ENCODE measurements at regions not wholly inside any gene's neighbourhood (a gene's known extent, or its start where the extent isn't known, plus 50 kb on each side); places are given as distances from the start of the nearest gene placed in this dataset.

GRCh38 chr9:89872426-89872912 is 267.7 kb downstream of the GADD45G start:
- DNase-seq, result no peak

GRCh38 chr9:89872913-89873707 is 268.3 kb downstream of the GADD45G start:
- DNase-seq, result no peak

DNA sequence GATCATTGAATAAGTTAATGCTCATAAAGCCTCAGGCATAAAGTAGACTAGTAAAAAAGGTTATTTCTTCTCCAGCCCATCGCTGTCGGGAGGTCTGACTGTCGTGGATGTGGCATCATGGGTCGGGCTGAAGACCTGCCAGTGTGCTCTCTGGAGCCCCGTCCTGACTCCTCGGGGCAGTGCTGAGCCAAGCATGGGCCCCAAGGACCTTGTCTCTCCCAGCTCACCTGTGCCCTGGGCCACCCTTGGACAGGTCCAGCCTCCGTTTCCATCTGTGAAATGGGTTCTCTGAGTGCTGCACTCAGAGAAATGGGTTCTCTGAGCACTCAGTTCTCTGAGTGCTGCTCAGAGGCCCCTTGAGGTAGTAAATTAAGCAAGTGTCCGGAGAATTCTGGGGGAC is 269.0 kb downstream of the GADD45G start:
- DNase-seq, result no peak

DNA sequence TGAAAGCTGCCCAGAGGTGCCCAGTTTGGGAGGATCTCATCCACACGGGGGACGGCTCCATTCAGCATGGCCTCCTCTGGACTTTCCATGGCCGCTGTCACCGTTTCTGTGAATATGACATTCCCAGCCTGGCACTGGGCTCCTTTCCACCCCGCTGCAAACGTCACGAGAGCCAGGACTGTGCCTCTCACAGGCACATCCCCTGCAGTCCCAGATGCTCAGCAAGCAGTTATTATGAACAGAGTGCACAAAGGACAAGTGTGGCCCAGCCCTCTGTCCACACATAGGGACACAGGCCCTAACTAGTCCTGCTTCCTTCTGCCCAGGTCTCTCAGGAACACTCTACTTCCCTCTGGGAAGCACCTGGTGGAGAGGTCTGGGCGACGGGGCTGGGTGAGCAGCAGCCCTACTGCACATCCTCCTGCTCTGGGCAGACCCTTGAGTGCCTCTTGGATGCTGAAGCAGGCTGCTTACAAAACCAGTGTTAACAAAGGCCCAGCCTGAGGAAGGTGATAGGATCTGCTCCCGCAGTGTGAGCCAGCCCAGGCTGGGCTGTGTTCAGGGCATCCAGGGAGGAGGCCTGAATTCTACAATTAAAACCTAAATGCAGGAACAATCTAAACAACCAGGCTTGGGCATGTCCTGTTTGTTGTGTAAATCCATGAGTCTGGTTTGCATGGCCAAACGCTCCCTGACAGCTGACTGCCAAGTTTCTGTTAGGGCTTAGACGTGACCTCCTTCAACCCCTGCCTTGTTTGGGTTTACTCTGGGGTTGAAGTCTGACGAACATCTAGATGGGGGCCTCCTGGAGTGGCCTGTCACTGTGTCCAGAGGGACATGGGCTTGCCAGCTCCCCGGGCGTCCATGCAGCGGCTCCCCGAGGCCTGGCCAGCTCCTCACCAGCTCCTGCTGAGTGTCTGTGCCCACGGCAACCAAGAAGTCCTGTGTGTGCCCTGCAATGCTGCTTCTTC is 269.8 kb downstream of the GADD45G start:
- DNase-seq, result no peak

GRCh38 chr9:89877051-89878002 is 272.5 kb downstream of the GADD45G start:
- no peak for DNase-seq

GRCh38 chr9:89878003-89878411 is 273.2 kb downstream of the GADD45G start:
- DNase-seq, result no peak

GRCh38 chr9:89878687-89879086 is 273.9 kb downstream of the GADD45G start:
- DNase-seq, result no peak

DNA sequence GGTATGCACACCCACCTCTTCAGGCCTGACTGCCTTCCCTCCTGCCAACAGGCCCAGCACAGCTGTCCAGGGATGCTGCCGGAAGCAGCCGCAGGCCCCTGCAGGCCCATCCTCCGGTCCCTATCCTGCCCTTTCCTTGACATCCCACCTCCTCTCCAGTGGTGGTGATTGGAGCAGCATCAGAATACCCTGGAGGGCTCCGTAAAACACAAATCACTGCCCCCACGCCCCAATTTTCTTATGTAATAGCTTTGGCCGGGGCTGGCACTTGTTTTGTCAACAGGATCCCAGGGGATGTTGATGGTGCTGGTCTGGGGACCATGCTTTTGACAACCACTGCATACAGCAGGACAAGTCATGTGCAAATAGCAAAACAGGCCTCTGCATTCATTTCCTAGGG is 274.5 kb downstream of the GADD45G start:
- no peak for DNase-seq

GRCh38 chr9:89879701-89880100 is 274.9 kb downstream of the GADD45G start:
- no peak for DNase-seq

DNA sequence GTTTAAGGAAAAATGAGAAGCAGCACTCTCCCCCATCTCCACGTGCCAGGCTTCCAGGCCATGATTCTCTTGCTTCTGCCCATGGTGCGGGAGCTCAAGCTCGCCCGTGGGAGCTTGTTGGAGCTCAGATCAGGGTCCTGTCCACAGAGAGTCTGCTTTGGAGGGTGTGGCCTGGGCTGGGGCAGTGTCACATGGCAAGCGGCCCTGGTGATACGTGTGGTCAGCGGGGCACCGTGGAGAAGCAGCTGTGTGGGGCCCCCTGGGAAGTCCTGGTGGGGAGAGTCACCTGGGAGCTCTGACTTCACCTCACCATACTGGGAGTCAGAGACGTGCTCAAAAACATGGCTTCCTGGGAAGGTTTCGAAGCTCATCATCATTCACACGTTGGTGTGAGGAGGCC is 275.3 kb downstream of the GADD45G start:
- no peak for DNase-seq

GRCh38 chr9:89880721-89881120 is 275.9 kb downstream of the GADD45G start:
- no peak for DNase-seq

DNA sequence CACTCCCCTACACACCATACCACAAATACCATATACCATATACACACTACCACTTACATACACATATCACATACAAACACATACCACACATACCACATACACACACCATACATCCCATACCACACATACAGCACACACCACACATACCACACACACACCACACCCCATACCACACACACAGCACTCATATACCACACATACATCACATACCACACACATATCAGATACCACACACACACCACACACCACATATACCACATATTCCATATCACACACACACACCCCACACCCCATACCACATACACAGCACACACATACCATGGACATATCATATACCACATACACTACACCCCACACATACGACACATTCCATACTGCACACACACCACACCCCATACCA is 276.6 kb downstream of the GADD45G start:
- no peak for DNase-seq

DNA sequence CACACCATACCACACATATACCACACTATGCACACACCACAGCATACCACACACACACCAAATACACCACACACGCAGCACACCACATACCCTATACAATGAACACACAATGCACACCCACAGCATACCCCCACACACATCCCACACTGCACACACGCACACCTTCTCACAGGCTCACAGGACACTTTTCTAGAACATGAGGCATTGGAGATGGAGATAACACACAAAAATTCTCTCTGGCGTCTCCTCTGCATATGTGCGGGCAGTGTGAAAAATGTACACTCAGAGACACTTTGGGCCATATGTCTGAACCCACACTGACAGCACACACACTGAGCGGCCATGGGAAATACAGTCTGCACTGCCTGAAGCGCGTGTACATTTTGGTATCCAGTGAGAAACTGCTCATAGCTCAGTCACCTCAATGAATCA is 278.1 kb downstream of the GADD45G start:
- DNase-seq, result no peak

GRCh38 chr9:89883401-89884341 is 278.9 kb downstream of the GADD45G start:
- DNase-seq, result no peak

- no peak for DNase-seq
These were observed 279.7 kb downstream of the GADD45G start for GRCh38 chr9:89884356-89885083.

DNA sequence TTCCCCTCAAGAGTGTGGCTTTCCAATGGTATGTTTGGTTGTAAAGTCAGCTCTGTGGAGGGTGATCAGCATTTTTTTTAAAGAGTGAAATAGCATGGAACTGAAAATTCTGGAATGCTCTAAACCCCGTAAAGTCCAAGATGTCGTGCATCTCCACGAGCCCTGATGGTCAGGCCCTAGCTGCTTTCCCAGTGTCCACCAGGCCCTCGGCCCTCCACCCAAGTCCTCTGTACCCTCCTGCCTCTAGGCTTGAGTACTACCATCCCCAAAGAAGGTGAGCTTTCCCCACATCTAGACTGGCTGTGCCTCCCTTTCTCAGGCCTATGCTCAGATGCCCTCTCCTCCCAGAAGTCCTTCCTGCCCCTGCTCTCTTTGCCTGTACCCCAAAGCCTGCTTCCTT is 280.3 kb downstream of the GADD45G start:
- DNase-seq, result no peak

GRCh38 chr9:89886281-89886700 is 281.5 kb downstream of the GADD45G start:
- DNase-seq, result no peak

- no peak for DNase-seq
These were observed 282.5 kb downstream of the GADD45G start for GRCh38 chr9:89887286-89887685.

- DNase-seq, result no peak
These were observed 283.4 kb downstream of the GADD45G start for GRCh38 chr9:89888233-89888632.

DNA sequence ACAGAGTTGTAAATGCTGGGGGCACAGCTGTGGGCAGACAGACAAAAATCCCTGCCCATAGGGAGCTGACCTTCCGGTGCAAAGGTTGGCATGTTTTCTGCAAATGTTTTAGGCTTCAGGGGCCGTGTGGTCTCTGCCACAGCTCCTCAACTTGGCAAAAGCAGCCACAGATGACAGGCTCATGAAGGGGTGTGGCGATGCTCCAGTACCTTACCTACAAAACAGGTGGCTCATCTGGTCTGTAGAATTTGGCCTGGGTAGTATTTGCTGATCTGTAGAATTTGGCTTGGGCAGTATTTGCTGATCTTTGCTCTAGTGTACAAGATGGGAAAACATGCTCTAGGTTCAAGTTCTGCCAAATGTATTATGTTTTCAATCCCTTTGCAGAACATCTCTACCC is 283.9 kb downstream of the GADD45G start:
- no peak for DNase-seq

DNA sequence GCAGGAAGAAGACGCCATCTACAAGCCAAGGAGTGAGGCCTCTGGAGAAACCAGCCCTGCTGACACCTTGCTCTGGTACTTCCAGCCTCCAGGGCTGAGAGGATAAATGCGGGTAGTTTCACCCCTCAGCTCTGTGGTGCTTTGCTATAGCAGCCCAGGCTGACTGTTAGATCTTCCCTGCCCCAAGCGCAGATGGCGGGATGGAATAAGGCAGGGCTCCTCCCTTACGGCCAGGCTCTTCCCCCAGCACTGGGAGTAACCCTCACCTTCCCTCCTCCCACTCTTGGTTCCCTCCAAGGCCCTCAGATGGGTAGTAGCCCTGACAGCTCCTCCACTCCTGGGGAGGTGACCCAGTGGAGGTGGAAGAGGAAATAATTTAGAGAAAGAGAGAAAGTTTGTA is 285.1 kb downstream of the GADD45G start:
- no peak for DNase-seq
